Left ventricle myocardium inferior (tissue), 1 donor: ENCODE measurements at regions not wholly inside any gene's neighbourhood (a gene's known extent, or its start where the extent isn't known, plus 50 kb on each side); places are given as distances from the start of the nearest gene placed in this dataset.

Experiments
- DNase-seq: peaks from one replicate; pipeline ENCODE4 v3.0.0-alpha.2; 2020
- H3K27ac ChIP-seq: fragments of 200-600 bp; replicated peaks from 2 replicates; pipeline ENCODE4 v1.8.0; 2021
- H3K27me3 ChIP-seq: fragments of 200-600 bp; 2 replicates; pipeline ENCODE4 v1.8.0; 2021; ENCODE audit warnings: low read depth
- H3K36me3 ChIP-seq: fragments of 200-600 bp; 2 replicates; pipeline ENCODE4 v1.8.0; 2021
- H3K4me1 ChIP-seq: fragments of 200-600 bp; 2 replicates; pipeline ENCODE4 v1.8.0; 2021
- H3K4me3 ChIP-seq: fragments of 200-600 bp; 2 replicates; pipeline ENCODE4 v1.8.0; 2021; ENCODE audit warnings: mild to moderate bottlenecking, moderate library complexity
- H3K9me3 ChIP-seq: fragments of 200-600 bp; replicated peaks from 2 replicates; pipeline ENCODE4 v1.8.0; 2021
- CTCF ChIP-seq: fragments of 200-600 bp; IDR thresholded peaks from 2 replicates; pipeline ENCODE4 v1.8.0; 2021; ENCODE audit warnings: antibody characterized with exemption, mild to moderate bottlenecking, borderline replicate concordance
- intact Hi-C: fragments of 100-400 bp; cut with micrococcal nuclease; formaldehyde crosslinking; loops from one replicate; pipeline ENCODE4 v1.11.0; 2022
- donor health status: DM: no; HTN: yes; CAD: no; lungs with severe emphysema.

DNA sequence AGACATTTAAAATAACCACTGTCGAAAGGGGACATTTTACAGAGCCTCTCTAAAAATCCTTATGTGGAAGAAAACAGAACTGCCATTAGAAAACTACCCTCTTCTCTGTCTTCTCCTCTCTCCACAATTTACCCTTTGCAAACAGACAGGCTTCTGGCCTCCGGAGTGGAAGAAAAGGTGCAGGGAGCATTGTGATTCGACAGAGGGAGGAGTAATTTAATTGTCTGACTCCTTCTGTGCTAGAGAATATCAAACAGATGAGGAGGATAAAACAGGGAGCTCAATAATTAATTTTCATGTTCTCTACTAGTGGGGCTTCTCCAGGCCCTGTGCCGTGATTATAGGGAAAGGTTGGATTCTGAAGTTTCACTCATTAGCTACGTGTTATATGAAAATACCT lies 615.5 kb upstream of the MKI67 start:
- no peak overlapping the region for H3K27ac ChIP-seq
- no peaks in the 10 kb centered on the region for H3K36me3 ChIP-seq
- intact Hi-C loops = no loop called here
- no peak for DNase-seq
- H3K9me3 ChIP-seq = no peaks in the 10 kb centered on the region
- no peak overlapping the region for H3K4me3 ChIP-seq
- no peaks in the 10 kb centered on the region for H3K4me1 ChIP-seq
- no peak for TF ChIP-seq CTCF
- peaks cover 92% of the 10 kb centered on the region for H3K27me3 ChIP-seq

DNA sequence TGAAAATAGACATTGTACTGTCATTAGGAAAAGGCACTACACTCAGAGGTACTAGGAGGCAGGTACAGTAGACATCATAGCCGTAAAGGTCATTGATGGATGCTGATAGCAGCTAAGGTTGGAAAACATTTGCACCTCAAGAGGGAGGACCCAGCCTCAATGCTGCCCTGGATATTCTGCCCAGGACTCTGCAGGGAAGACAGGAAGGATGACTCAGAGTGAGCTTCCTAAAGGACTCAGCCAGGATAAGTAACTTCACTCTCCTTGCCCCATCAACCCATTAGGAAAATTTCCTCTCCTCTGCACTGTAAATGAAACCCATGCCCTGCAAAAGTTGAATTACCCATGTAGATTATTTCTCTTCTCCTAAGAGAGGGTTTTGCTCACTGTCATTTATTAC lies 617.9 kb upstream of the MKI67 start:
- Histone ChIP-seq H3K4me3 (no peak overlapping the region), H3K36me3 (no peaks in the 10 kb centered on the region), H3K4me1 (no peaks in the 10 kb centered on the region), H3K9me3 (no peaks in the 10 kb centered on the region), H3K27me3 (peaks cover 96% of the 10 kb centered on the region), H3K27ac (no peak overlapping the region)
- no peak for TF ChIP-seq CTCF
- intact Hi-C loops = no loop called here
- DNase-seq = no peak

GRCh38 chr10:128744811-128745305 lies 618.6 kb upstream of the MKI67 start:
- DNase-seq = no peak
- Histone ChIP-seq H3K36me3 (no peaks in the 10 kb centered on the region), H3K9me3 (no peaks in the 10 kb centered on the region), H3K27me3 (peaks cover 96% of the 10 kb centered on the region), H3K4me1 (no peaks in the 10 kb centered on the region), H3K27ac (no peak overlapping the region), H3K4me3 (no peak overlapping the region)
- no peak for TF ChIP-seq CTCF
- intact Hi-C loops = no loop called here

DNA sequence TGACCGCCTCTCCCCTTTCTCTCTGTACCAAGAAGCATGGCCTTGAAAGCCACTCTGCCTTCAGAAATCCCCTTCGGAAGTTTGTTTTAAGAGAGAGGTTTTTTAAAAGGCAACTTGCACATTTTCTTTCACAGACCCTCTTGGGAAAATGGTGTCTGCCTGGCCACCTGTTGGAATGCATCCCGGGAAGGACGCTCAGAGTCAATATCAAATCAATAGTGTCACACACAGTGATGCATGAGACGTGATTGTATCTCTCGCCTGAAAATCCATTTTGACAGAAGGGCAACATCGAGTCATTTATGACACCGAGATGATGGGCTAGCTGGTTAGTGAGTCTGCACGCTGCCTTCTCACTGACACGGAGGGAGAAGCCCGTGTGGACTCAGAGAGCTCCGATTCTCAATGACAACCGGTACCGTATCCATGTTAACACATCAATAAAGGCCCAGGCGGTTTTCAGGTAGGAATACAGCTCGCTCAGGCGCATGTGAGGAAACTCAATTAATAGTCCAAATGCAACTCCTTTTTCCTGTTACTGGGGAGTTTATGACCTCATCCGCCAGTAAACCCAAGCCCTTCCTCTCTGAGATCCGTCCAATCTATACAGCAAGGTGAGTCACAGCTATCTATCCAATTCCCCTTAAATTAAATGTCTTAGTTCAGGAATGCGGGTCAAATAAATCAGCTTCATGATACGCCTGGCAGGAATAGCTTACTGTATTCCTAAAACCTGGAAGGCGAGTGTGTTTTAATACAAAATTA lies 621.5 kb upstream of the MKI67 start:
- Histone ChIP-seq H3K27me3 (peaks cover 86% of the 10 kb centered on the region), H3K27ac (no peak overlapping the region), H3K9me3 (peaks cover 14% of the 10 kb centered on the region), H3K4me1 (no peaks in the 10 kb centered on the region), H3K4me3 (no peak overlapping the region), H3K36me3 (no peaks in the 10 kb centered on the region)
- no peak for TF ChIP-seq CTCF
- DNase-seq = no peak
- intact Hi-C loops = no loop called here

DNA sequence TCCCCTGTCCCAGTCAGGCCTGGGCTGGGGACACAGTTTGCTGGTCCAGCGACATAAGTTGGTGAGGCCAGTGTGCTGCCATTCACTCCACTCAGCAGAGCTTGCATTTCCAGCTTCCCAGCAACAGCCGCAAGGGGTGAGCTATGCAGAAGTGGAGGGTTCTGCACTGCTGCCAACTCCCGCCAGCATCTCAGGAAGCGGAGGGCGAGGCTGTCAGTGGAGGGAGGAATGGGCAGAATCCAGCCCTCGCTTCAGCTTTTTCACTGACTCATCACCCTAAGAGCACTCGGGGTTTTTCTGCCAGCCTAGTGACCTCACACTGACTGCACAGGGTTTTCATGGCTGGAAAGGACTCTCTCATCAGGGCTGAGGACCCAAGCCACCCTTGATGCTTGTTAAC lies 625.1 kb upstream of the MKI67 start:
- no peak for TF ChIP-seq CTCF
- H3K4me3 ChIP-seq = no peak overlapping the region
- no peaks in the 10 kb centered on the region for H3K4me1 ChIP-seq
- H3K9me3 ChIP-seq = peaks cover 14% of the 10 kb centered on the region
- no peaks in the 10 kb centered on the region for H3K36me3 ChIP-seq
- DNase-seq = no peak
- H3K27me3 ChIP-seq = peaks cover 59% of the 10 kb centered on the region
- no peak overlapping the region for H3K27ac ChIP-seq
- intact Hi-C loops = no loop called here
